ENCODE measurements at regions not wholly inside any gene's neighbourhood (a gene's known extent, or its start where the extent isn't known, plus 50 kb on each side); places are given as distances from the start of the nearest gene placed in this dataset.

- Histone ChIP-seq H3K27me3 (ENCODE audit: control insufficient read depth in 1 of 2, insufficient read depth in 2 of 2, low read length in 2 of 2) (no peaks in the 10 kb centered on the region), H3K4me1 (ENCODE audit: control insufficient read depth, insufficient read depth, low read length) (peaks cover 4% of the 10 kb centered on the region), H3K9ac (ENCODE audit: low read length in 2 of 2) (no peak overlapping the region)
Observed at GRCh38 chr18:62442391-62442790, 80.4 kb upstream of the ZCCHC2 start.

DNA sequence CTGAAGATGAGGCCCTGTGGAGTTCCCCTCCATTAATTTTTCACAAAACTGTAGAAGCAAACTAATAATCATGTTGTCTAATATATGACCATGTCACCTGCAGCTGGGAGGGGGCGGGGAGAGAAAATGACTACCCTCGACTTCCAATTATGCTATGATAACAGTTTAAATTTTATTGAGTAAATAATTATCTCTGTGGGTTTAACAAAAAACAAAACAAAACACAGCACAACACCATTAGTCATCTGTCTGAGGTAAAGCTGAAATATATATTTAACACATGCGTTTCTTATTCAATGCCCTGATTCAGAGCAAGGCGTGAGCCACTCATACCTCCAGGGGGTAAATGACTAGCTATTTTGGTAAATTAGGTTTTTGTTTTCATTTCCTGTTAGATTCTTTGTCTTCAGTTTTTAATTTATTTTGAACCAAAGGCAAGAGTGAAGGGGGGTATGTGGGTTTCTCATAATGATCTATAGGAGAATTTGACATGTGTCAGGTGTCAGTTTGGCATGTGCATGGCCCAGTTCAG is 77.4 kb upstream of the ZCCHC2 start:
- Histone ChIP-seq H3K4me1 (ENCODE audit: control insufficient read depth, insufficient read depth, low read length) (no peaks in the 10 kb centered on the region), H3K9ac (ENCODE audit: low read length in 2 of 2) (no peak overlapping the region), H3K27ac (ENCODE audit: low read length) (no peak overlapping the region), H3K36me3 (ENCODE audit: control insufficient read depth in 2 of 2, insufficient read depth in 2 of 2, low read length in 2 of 2) (no peaks in the 10 kb centered on the region), H3K4me3 (ENCODE audit: low read length in 2 of 2) (no peak overlapping the region), H3K27me3 (ENCODE audit: control insufficient read depth in 1 of 2, insufficient read depth in 2 of 2, low read length in 2 of 2) (peaks cover 0 to 2% of the 10 kb centered on the region in 2 donors), H3K9me3 (ENCODE audit: control insufficient read depth in 2 of 2, low read length in 2 of 2) (no peaks in the 10 kb centered on the region)

More at GRCh38 chr18:62442391-62442790, 80.4 kb upstream of the ZCCHC2 start:
- Histone ChIP-seq H3K9me3 (ENCODE audit: control insufficient read depth in 2 of 2, low read length in 2 of 2) (no peaks in the 10 kb centered on the region), H3K4me3 (ENCODE audit: low read length in 2 of 2) (no peak overlapping the region), H3K27ac (ENCODE audit: low read length) (no peak overlapping the region), H3K36me3 (ENCODE audit: control insufficient read depth in 2 of 2, insufficient read depth in 2 of 2, low read length in 2 of 2) (no peaks in the 10 kb centered on the region)

DNA sequence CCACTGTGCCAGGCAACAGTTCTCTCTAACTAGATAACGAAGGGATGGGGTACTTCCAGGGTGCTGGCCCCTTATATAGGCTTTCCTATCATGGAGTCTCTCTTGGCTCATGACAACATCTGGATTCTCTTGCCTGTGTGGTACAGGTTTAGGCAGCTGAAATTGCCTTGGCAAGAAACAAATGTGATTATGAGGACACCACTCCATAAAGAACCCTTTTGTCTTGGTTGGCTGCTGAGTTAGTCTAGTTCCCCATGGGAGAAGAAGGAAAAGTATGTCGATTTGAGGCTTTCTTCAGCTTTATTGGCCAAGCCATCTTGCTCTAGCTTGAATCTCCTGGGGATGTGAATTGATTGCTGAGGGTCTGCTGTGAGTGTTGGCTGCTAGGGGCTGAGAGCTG is 76.3 kb upstream of the ZCCHC2 start:
- Histone ChIP-seq H3K9me3 (ENCODE audit: control insufficient read depth in 2 of 2, low read length in 2 of 2) (no peaks in the 10 kb centered on the region), H3K27ac (ENCODE audit: low read length) (no peak overlapping the region), H3K27me3 (ENCODE audit: control insufficient read depth in 1 of 2, insufficient read depth in 2 of 2, low read length in 2 of 2) (peaks cover 0 to 2% of the 10 kb centered on the region in 2 donors), H3K9ac (ENCODE audit: low read length in 2 of 2) (no peak overlapping the region), H3K36me3 (ENCODE audit: control insufficient read depth in 2 of 2, insufficient read depth in 2 of 2, low read length in 2 of 2) (no peaks in the 10 kb centered on the region), H3K4me3 (ENCODE audit: low read length in 2 of 2) (no peak overlapping the region), H3K4me1 (ENCODE audit: control insufficient read depth, insufficient read depth, low read length) (no peaks in the 10 kb centered on the region)

DNA sequence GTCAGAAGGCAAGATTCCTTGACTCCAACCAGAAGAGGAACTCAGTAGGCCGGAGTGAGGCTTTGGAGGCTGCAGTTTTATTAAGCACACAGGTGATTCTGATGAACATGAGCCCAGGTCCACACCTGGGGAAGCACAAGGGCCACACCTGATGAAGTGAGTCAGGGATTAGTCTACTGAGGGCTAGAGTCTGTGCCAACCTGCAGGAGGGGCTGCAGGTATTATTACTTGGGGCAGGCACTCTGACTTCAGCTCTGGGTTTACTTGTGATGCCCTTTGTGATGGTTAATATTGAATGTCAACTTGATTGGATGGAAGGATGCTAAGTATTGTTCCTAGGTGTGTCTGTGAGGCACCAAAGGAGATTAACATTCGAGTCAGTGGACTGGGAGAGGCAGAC is 75.2 kb upstream of the ZCCHC2 start:
- no peaks in the 10 kb centered on the region for H3K36me3 ChIP-seq (ENCODE audit: control insufficient read depth in 2 of 2, insufficient read depth in 2 of 2, low read length in 2 of 2)
- H3K27me3 ChIP-seq (ENCODE audit: control insufficient read depth in 1 of 2, insufficient read depth in 2 of 2, low read length in 2 of 2) = peaks cover 0 to 2% of the 10 kb centered on the region in 2 donors
- no peak overlapping the region for H3K9ac ChIP-seq (ENCODE audit: low read length in 2 of 2)
- no peaks in the 10 kb centered on the region for H3K4me1 ChIP-seq (ENCODE audit: control insufficient read depth, insufficient read depth, low read length)
- H3K27ac ChIP-seq (ENCODE audit: low read length) = no peak overlapping the region
- no peaks in the 10 kb centered on the region for H3K9me3 ChIP-seq (ENCODE audit: control insufficient read depth in 2 of 2, low read length in 2 of 2)
- no peak overlapping the region for H3K4me3 ChIP-seq (ENCODE audit: low read length in 2 of 2)

DNA sequence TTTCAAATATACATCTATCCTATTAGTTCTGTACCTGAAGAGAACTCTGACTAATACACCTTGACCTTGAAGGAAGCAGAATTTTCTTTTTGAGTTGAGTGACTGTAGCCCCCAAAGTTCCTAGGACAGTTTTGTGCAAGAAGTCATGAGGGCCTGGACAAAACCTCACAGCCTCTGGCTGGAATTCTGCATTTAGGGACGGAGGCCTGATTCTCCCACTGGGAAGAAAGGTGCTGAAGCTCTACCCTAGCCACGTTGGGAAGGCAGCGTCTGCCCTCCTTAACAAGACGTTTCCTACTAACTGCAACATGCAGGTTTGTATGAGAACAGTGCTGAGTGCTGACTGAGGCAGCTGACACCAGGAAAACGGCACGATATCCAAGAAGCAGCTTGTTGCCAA is 74.4 kb upstream of the ZCCHC2 start:
- Histone ChIP-seq H3K27me3 (ENCODE audit: control insufficient read depth in 1 of 2, insufficient read depth in 2 of 2, low read length in 2 of 2) (peaks cover 0 to 4% of the 10 kb centered on the region in 2 donors), H3K27ac (ENCODE audit: low read length) (no peak overlapping the region), H3K4me1 (ENCODE audit: control insufficient read depth, insufficient read depth, low read length) (no peaks in the 10 kb centered on the region), H3K36me3 (ENCODE audit: control insufficient read depth in 2 of 2, insufficient read depth in 2 of 2, low read length in 2 of 2) (no peaks in the 10 kb centered on the region), H3K9ac (ENCODE audit: low read length in 2 of 2) (no peak overlapping the region), H3K9me3 (ENCODE audit: control insufficient read depth in 2 of 2, low read length in 2 of 2) (no peaks in the 10 kb centered on the region), H3K4me3 (ENCODE audit: low read length in 2 of 2) (no peak overlapping the region)

GRCh38 chr18:62449490-62450104 is 73.2 kb upstream of the ZCCHC2 start:
- Histone ChIP-seq H3K4me1 (ENCODE audit: control insufficient read depth, insufficient read depth, low read length) (no peaks in the 10 kb centered on the region), H3K9me3 (ENCODE audit: control insufficient read depth in 2 of 2, low read length in 2 of 2) (no peaks in the 10 kb centered on the region), H3K27me3 (ENCODE audit: control insufficient read depth in 1 of 2, insufficient read depth in 2 of 2, low read length in 2 of 2) (peaks cover 0 to 4% of the 10 kb centered on the region in 2 donors), H3K9ac (ENCODE audit: low read length in 2 of 2) (no peak overlapping the region), H3K27ac (ENCODE audit: low read length) (no peak overlapping the region), H3K36me3 (ENCODE audit: control insufficient read depth in 2 of 2, insufficient read depth in 2 of 2, low read length in 2 of 2) (no peaks in the 10 kb centered on the region), H3K4me3 (ENCODE audit: low read length in 2 of 2) (no peak overlapping the region)

GRCh38 chr18:62450175-62450545 is 72.7 kb upstream of the ZCCHC2 start:
- no peak overlapping the region for H3K27ac ChIP-seq (ENCODE audit: low read length)
- H3K4me1 ChIP-seq (ENCODE audit: control insufficient read depth, insufficient read depth, low read length) = no peaks in the 10 kb centered on the region
- H3K9ac ChIP-seq (ENCODE audit: low read length in 2 of 2) = no peak overlapping the region

DNA sequence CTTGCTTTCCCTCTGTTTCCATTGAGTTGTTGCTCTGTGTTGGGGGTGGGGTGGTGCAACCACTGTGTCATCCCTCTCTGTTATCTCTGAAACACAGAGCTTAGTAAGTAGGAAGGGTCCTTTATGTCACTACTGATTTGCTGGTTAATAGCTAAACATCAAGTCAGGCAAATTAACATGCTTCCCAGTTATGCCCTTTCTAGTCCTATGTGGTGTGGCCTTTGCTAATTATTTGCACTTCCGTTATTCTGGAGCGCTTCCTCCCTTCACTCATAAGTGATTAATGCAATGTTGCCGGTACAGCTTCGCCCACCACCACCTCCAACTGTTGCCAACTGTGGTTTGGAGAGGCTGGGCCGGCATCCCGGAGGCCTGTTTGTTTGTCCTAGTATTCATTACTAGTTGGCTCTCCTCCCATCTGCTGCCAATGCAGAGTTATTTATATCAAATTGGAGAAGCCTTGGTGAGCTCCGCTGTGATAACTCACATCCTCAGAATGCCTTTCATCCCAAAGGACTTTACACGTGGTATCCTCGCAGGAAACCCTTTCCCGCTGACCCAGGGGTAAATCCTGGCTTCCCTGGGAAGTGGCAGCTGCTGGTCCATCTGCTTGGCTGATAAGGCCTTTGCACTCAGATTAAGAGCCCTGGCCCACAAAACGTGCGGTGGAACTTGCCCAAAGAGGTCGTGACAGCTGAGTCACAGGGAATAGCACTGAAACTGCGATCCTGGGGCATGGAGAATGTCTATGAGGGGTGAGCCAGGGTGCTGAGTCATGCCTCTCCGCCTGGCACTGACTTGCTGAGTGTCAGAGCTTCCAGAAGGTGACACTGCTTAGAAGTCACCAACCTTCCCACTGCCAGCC is 72.0 kb upstream of the ZCCHC2 start:
- peak overlapping the region in 1 of 2 donors; percentile 8 for H3K4me3 ChIP-seq (ENCODE audit: low read length in 2 of 2)
- peaks cover 0 to 4% of the 10 kb centered on the region in 2 donors for H3K27me3 ChIP-seq (ENCODE audit: control insufficient read depth in 1 of 2, insufficient read depth in 2 of 2, low read length in 2 of 2)
- H3K9ac ChIP-seq (ENCODE audit: low read length in 2 of 2) = no peak overlapping the region
- no peaks in the 10 kb centered on the region for H3K4me1 ChIP-seq (ENCODE audit: control insufficient read depth, insufficient read depth, low read length)
- no peak overlapping the region for H3K27ac ChIP-seq (ENCODE audit: low read length)
- H3K9me3 ChIP-seq (ENCODE audit: control insufficient read depth in 2 of 2, low read length in 2 of 2) = no peaks in the 10 kb centered on the region
- H3K36me3 ChIP-seq (ENCODE audit: control insufficient read depth in 2 of 2, insufficient read depth in 2 of 2, low read length in 2 of 2) = no peaks in the 10 kb centered on the region

More at GRCh38 chr18:62450175-62450545, 72.7 kb upstream of the ZCCHC2 start:
- Histone ChIP-seq H3K9me3 (ENCODE audit: control insufficient read depth in 2 of 2, low read length in 2 of 2) (no peaks in the 10 kb centered on the region), H3K4me3 (ENCODE audit: low read length in 2 of 2) (no peak overlapping the region), H3K36me3 (ENCODE audit: control insufficient read depth in 2 of 2, insufficient read depth in 2 of 2, low read length in 2 of 2) (no peaks in the 10 kb centered on the region), H3K27me3 (ENCODE audit: control insufficient read depth in 1 of 2, insufficient read depth in 2 of 2, low read length in 2 of 2) (peaks cover 0 to 4% of the 10 kb centered on the region in 2 donors)

- Histone ChIP-seq H3K27me3 (ENCODE audit: control insufficient read depth in 1 of 2, insufficient read depth in 2 of 2, low read length in 2 of 2) (peaks cover 0 to 4% of the 10 kb centered on the region in 2 donors), H3K27ac (ENCODE audit: low read length) (no peak overlapping the region), H3K36me3 (ENCODE audit: control insufficient read depth in 2 of 2, insufficient read depth in 2 of 2, low read length in 2 of 2) (no peaks in the 10 kb centered on the region), H3K4me3 (ENCODE audit: low read length in 2 of 2) (no peak overlapping the region), H3K9me3 (ENCODE audit: control insufficient read depth in 2 of 2, low read length in 2 of 2) (no peaks in the 10 kb centered on the region), H3K4me1 (ENCODE audit: control insufficient read depth, insufficient read depth, low read length) (no peaks in the 10 kb centered on the region), H3K9ac (ENCODE audit: low read length in 2 of 2) (no peak overlapping the region)
Observed at GRCh38 chr18:62452280-62452831, 70.5 kb upstream of the ZCCHC2 start.

GRCh38 chr18:62453864-62454263 is 69.0 kb upstream of the ZCCHC2 start:
- H3K27ac ChIP-seq (ENCODE audit: low read length) = no peak overlapping the region
- peaks cover 0 to 4% of the 10 kb centered on the region in 2 donors for H3K27me3 ChIP-seq (ENCODE audit: control insufficient read depth in 1 of 2, insufficient read depth in 2 of 2, low read length in 2 of 2)
- H3K9me3 ChIP-seq (ENCODE audit: control insufficient read depth in 2 of 2, low read length in 2 of 2) = no peaks in the 10 kb centered on the region
- H3K4me3 ChIP-seq (ENCODE audit: low read length in 2 of 2) = no peak overlapping the region
- H3K4me1 ChIP-seq (ENCODE audit: control insufficient read depth, insufficient read depth, low read length) = no peaks in the 10 kb centered on the region
- H3K9ac ChIP-seq (ENCODE audit: low read length in 2 of 2) = no peak overlapping the region
- no peaks in the 10 kb centered on the region for H3K36me3 ChIP-seq (ENCODE audit: control insufficient read depth in 2 of 2, insufficient read depth in 2 of 2, low read length in 2 of 2)
